ENCODE measurements at regions not wholly inside any gene's neighbourhood (a gene's known extent, or its start where the extent isn't known, plus 50 kb on each side); places are given as distances from the start of the nearest gene placed in this dataset.

DNA sequence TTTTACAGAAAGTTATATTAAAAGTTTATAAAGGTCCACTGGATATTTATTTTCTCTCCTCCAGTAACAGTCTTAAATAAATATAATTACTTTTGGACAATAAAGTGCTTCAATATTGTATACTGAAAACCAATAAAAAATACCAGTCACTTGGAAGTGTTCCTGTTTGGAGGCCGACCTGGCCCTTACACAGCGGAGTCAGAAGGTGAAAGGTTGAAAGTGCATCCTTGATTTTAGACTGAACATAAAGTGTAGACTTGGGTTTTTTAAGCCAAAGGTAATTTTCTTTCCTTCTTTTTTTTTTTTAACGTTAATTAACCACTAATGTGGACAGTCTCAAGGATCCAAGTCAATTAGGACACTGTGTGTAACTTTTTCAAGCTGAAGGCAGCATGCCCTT, 152.3 kb upstream of the TBX18 start:
- Histone ChIP-seq H3K27ac (ENCODE audit: extremely low read depth, low read depth, low read length) (no peak overlapping the region), H3K4me3 (ENCODE audit: low read depth, low read length) (no peak overlapping the region), H3K4me1 (ENCODE audit: control insufficient read depth, insufficient read depth, low read length) (no peaks in the 10 kb centered on the region), H3K36me3 (ENCODE audit: control insufficient read depth in 2 of 2, insufficient read depth in 1 of 2, low read length in 2 of 2) (no peaks in the 10 kb centered on the region), H3K9me3 (ENCODE audit: control insufficient read depth, insufficient read depth, low read depth, low read length) (no peaks in the 10 kb centered on the region)
- ChIA-PET CTCF (no interaction called here), POLR2A (no interaction called here)
- TF ChIP-seq OSR2 (tag by site-specific recombination; IDR thresholded peaks at IDR 0.05) (no peak), ZNF157 (tag by site-specific recombination; IDR thresholded peaks at IDR 0.05) (no peak)

DNA sequence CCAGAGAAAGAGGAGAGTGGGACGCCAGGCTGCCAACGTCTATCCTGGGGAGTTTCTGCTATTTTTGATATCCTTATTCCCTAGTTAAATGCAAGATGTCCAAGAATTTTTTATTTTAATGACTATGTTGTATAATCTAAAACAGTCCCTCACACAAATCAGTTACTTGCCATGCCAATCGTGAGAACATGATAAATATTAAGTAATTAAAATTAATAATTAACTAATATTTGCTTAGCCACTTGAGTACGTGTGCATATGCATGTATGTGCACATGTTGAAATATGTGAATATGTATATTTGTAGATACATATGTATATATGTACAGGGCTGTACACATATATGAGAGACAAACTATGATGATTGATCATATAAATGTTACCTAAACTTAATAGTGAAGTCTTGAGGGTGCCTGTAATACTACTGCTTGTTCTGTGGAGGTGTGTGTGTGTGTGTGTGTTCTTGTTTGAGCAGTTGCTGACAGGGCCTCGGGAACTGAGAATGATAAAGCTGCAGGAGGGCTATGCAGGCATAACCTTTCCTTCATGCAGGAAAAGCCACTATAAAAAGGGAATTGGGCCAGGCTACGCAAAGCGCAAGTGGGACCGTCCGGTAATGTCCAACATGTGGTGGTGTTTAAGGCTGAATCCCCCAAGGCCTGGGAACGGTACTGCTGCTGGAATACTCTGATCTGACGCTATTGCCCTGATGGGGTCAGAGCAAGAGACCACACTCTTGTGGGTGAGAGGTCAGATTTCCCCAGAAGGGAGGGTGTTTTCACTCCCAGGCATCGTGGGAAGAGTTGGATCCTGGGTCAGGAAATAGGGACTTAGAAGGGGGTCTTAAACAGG, 148.3 kb upstream of the TBX18 start:
- no peak overlapping the region for H3K4me3 ChIP-seq (ENCODE audit: low read depth, low read length)
- TF ChIP-seq ZNF664 (tag by site-specific recombination; IDR thresholded peaks at IDR 0.05) (no peak), ZNF350 (tag by site-specific recombination; IDR thresholded peaks at IDR 0.05) (no peak), TRIM28 (IDR thresholded peaks at IDR 0.05; ENCODE audit: borderline replicate concordance, low read length) (no peak), ZNF302 (tag by site-specific recombination; IDR thresholded peaks at IDR 0.05; ENCODE audit: low read depth) (no peak), BCL11A (tag by site-specific recombination; IDR thresholded peaks at IDR 0.05; ENCODE audit: low read depth) (no peak), MYNN (tag by site-specific recombination; IDR thresholded peaks at IDR 0.05; ENCODE audit: borderline replicate concordance) (no peak), PRDM1 (tag by site-specific recombination; IDR thresholded peaks at IDR 0.05) (no peak)
- ChIA-PET POLR2A (no interaction called here), CTCF (no interaction called here)
- H3K9me3 ChIP-seq (ENCODE audit: control insufficient read depth, insufficient read depth, low read depth, low read length) = no peaks in the 10 kb centered on the region
- no peak overlapping the region for H3K27ac ChIP-seq (ENCODE audit: extremely low read depth, low read depth, low read length)
- peaks cover 7% of the 10 kb centered on the region; the same call in 1 of the 2 replicates for H3K4me1 ChIP-seq (ENCODE audit: control insufficient read depth, insufficient read depth, low read length)
- no peaks in the 10 kb centered on the region for H3K36me3 ChIP-seq (ENCODE audit: control insufficient read depth in 2 of 2, insufficient read depth in 1 of 2, low read length in 2 of 2)

DNA sequence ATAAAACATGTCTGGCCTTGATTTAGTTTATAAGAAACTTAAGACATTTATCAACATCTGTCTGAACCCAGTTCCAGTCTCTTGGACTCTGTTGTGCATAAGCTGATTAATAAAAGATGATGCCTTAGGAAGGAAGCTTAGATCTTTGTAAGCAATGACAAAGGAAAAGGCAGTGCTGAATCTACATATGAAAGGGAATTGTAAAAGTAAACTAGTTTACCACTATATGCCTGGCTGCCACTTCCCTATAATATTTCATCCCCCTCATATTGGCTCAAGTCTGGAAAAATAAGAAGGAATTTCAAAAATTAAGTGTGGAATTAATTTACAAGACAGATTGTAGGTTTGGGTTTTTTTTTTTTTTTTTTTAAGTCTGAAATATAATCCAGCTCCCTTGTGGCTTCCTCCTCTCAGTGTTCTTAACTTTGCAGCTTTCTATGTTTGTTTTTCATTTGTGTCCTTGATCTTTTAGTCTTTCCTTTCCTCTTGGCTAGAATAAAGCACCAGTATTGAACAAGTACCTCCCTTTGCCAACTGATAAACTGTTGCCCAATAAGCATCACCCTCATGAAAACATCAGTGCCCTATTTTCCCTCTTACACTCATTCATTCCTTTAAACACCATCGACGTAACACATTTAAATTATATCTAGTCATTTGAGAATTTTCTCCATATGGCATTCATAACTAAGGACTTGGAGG, 146.7 kb upstream of the TBX18 start:
- Histone ChIP-seq H3K4me3 (ENCODE audit: low read depth, low read length) (no peak overlapping the region), H3K27ac (ENCODE audit: extremely low read depth, low read depth, low read length) (no peak overlapping the region), H3K36me3 (ENCODE audit: control insufficient read depth in 2 of 2, insufficient read depth in 1 of 2, low read length in 2 of 2) (no peaks in the 10 kb centered on the region), H3K9me3 (ENCODE audit: control insufficient read depth, insufficient read depth, low read depth, low read length) (no peaks in the 10 kb centered on the region), H3K4me1 (ENCODE audit: control insufficient read depth, insufficient read depth, low read length) (peaks cover 7% of the 10 kb centered on the region; the same call in 1 of the 2 replicates)
- CTCF ChIA-PET = interaction anchor here (0.7 kb wide), 1 partner anchor 489 kb away, joined by 3 read pairs; no protein-coding TSS in a partner anchor
- POLR2A ChIA-PET = no interaction called here
- TF ChIP-seq, protein P1, sequence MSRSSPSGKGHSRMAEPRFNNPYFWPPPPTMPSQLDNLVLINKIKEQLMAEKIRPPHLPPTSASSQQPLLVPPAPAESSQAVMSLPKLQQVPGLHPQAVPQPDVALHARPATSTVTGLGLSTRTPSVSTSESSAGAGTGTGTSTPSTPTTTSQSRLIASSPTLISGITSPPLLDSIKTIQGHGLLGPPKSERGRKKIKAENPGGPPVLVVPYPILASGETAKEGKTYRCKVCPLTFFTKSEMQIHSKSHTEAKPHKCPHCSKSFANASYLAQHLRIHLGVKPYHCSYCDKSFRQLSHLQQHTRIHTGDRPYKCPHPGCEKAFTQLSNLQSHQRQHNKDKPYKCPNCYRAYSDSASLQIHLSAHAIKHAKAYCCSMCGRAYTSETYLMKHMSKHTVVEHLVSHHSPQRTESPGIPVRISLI (tag by site-specific recombination; IDR thresholded peaks at IDR 0.05) = peak; percentile 34; the same call in 1 of the 2 replicates
- TF ChIP-seq, protein P2, sequence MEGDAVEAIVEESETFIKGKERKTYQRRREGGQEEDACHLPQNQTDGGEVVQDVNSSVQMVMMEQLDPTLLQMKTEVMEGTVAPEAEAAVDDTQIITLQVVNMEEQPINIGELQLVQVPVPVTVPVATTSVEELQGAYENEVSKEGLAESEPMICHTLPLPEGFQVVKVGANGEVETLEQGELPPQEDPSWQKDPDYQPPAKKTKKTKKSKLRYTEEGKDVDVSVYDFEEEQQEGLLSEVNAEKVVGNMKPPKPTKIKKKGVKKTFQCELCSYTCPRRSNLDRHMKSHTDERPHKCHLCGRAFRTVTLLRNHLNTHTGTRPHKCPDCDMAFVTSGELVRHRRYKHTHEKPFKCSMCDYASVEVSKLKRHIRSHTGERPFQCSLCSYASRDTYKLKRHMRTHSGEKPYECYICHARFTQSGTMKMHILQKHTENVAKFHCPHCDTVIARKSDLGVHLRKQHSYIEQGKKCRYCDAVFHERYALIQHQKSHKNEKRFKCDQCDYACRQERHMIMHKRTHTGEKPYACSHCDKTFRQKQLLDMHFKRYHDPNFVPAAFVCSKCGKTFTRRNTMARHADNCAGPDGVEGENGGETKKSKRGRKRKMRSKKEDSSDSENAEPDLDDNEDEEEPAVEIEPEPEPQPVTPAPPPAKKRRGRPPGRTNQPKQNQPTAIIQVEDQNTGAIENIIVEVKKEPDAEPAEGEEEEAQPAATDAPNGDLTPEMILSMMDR (tag by site-specific recombination; IDR thresholded peaks at IDR 0.05) = no peak

DNA sequence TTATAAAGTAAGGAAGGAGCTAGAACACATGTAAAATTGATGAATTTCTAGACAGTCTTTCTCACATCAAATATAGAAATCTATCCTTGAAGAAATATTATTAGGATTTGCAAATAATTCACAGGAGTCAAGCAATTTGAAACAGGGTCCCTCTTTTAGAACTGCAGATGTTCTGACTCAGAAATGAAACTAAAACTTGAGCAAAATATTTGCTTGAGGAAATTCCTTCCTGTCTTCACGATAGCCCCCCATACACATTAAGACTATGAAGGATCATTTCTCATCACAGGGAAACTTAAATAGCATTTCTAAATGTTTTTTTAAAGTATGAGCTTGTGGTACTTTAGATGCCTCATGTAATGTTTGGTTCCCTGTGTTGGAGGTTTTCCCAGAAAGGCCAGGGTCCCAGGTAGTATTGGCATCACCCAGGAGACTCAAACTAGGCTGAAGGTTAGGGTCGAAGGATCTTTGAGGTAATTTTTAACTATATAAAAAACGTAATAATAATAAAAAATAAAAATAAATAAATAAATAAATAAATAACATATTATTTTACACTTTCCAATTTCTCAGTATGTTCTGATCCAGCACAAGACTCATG, 144.0 kb upstream of the TBX18 start:
- Histone ChIP-seq H3K9me3 (ENCODE audit: control insufficient read depth, insufficient read depth, low read depth, low read length) (no peaks in the 10 kb centered on the region), H3K27ac (ENCODE audit: extremely low read depth, low read depth, low read length) (no peak overlapping the region), H3K36me3 (ENCODE audit: control insufficient read depth in 2 of 2, insufficient read depth in 1 of 2, low read length in 2 of 2) (no peaks in the 10 kb centered on the region), H3K4me3 (ENCODE audit: low read depth, low read length) (no peak overlapping the region), H3K4me1 (ENCODE audit: control insufficient read depth, insufficient read depth, low read length) (peaks cover 7% of the 10 kb centered on the region; the same call in 1 of the 2 replicates)
- ChIA-PET CTCF (interaction anchor here (0.6 kb wide), 1 partner anchor 686 kb away, joined by 3 read pairs; no protein-coding TSS in a partner anchor), POLR2A (no interaction called here)
- TF ChIP-seq ZSCAN16 (tag by site-specific recombination; IDR thresholded peaks at IDR 0.05) (no peak), BCL11B (tag by site-specific recombination; IDR thresholded peaks at IDR 0.05; ENCODE audit: low read depth) (no peak), ZNF837 (tag by site-specific recombination; IDR thresholded peaks at IDR 0.05) (no peak), ZNF223 (tag by site-specific recombination; IDR thresholded peaks at IDR 0.05) (no peak), ZNF558 (tag by site-specific recombination; IDR thresholded peaks at IDR 0.05) (no peak), ZNF214 (tag by site-specific recombination; IDR thresholded peaks at IDR 0.05; ENCODE audit: borderline replicate concordance) (no peak), ZBTB8A (tag by site-specific recombination; IDR thresholded peaks at IDR 0.05) (no peak), ZNF394 (tag by site-specific recombination; IDR thresholded peaks at IDR 0.05; ENCODE audit: borderline replicate concordance) (no peak), GLI4 (tag by site-specific recombination; IDR thresholded peaks at IDR 0.05) (no peak)
- TF ChIP-seq, protein P3, sequence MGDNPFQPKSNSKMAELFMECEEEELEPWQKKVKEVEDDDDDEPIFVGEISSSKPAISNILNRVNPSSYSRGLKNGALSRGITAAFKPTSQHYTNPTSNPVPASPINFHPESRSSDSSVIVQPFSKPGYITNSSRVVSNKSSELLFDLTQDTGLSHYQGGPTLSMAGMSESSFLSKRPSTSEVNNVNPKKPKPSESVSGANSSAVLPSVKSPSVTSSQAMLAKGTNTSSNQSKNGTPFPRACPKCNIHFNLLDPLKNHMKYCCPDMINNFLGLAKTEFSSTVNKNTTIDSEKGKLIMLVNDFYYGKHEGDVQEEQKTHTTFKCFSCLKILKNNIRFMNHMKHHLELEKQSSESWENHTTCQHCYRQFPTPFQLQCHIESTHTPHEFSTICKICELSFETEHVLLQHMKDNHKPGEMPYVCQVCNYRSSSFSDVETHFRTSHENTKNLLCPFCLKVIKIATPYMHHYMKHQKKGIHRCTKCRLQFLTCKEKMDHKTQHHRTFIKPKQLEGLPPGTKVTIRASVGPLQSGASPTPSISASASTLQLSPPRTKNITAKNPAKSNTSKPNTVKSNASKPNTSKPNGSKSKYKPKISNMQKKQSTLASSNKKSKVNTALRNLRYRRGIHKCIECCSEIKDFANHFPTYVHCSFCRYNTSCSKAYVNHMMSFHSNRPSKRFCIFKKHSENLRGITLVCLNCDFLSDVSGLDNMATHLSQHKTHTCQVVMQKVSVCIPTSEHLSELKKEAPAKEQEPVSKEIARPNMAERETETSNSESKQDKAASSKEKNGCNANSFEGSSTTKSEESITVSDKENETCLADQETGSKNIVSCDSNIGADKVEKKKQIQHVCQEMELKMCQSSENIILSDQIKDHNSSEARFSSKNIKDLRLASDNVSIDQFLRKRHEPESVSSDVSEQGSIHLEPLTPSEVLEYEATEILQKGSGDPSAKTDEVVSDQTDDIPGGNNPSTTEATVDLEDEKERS (tag by site-specific recombination; IDR thresholded peaks at IDR 0.05) = no peak
